ENCODE measurements at regions not wholly inside any gene's neighbourhood (a gene's known extent, or its start where the extent isn't known, plus 50 kb on each side); places are given as distances from the start of the nearest gene placed in this dataset.

DNA sequence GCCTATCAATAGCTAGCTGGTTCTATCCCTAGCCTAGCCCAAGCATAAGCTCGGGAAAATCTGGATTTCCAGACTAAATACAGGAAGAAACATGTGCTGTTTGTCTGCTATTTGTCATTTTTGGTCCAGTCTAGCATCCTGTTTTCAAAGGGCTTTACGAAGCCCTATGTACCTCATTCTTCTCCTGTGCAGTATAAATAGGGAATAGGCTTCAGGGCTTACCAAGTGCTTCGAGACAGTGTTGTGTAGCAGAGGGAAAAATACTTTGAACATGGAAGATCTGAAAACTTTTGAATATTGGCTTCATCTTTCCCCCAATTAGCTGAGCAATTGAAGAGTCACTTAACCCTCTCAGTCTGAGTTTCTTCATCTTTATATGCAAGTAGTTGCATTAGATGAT, 679.8 kb downstream of the TDRD15 start:
- POLR2A ChIA-PET, result no interaction called here
- CTCF ChIA-PET, result no interaction called here
- TF ChIP-seq, protein P1, sequence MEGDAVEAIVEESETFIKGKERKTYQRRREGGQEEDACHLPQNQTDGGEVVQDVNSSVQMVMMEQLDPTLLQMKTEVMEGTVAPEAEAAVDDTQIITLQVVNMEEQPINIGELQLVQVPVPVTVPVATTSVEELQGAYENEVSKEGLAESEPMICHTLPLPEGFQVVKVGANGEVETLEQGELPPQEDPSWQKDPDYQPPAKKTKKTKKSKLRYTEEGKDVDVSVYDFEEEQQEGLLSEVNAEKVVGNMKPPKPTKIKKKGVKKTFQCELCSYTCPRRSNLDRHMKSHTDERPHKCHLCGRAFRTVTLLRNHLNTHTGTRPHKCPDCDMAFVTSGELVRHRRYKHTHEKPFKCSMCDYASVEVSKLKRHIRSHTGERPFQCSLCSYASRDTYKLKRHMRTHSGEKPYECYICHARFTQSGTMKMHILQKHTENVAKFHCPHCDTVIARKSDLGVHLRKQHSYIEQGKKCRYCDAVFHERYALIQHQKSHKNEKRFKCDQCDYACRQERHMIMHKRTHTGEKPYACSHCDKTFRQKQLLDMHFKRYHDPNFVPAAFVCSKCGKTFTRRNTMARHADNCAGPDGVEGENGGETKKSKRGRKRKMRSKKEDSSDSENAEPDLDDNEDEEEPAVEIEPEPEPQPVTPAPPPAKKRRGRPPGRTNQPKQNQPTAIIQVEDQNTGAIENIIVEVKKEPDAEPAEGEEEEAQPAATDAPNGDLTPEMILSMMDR (IDR thresholded peaks at IDR 0.05; ENCODE audit: insufficient read depth, low read length, missing control alignments), result no peak

DNA sequence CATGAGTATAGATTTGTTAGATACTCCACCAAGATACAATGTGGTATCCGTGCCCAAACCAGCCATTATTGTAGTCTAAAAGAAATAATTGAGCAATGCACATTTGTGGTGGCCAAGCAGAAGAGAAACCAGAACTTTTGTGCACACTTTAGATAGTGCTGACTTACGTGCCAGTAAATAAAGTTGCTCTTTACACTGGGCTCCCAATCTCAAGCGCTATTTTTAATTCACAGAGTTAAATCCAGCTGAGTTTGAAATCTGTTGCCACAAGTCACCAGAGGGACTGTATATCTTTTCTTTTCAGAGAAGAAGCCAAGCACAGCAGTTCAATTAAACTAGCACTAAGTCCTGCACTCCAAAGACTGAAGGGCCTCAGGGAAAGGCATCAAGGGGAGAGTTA, 680.4 kb downstream of the TDRD15 start:
- ChIA-PET CTCF (no interaction called here), POLR2A (no interaction called here)

More for the DNA sequence above, 679.8 kb downstream of the TDRD15 start:
- DNase-seq (ENCODE audit: low read depth, low spot score), result no peak
- no peak overlapping the region for H3K4me3 ChIP-seq (ENCODE audit: low read depth, low read length)

DNA sequence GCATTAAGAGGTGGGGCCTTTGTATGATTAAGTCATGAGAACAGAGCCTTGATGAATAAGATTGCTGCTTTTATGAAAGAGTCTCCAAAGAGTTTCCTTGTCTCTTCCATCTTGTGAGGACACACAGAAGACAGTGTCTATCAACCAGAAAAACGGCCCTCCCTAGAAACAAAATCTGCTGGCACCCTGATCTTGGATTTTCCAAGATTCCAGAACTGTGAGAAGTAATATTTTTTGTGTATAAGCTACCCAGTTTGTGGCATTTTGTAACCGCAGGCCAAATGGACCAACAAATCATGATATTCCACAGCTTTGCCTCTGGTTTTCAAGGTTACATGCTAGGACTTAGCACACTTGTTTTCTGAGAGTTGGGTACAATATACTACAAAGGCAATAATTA, 687.8 kb downstream of the TDRD15 start:
- POLR2A ChIA-PET, result no interaction called here
- H3K4me3 ChIP-seq (ENCODE audit: low read depth, low read length), result no peak overlapping the region
- no peak for DNase-seq (ENCODE audit: low read depth, low spot score)
- TF ChIP-seq, protein P1 (IDR thresholded peaks at IDR 0.05; ENCODE audit: insufficient read depth, low read length, missing control alignments), result no peak
- CTCF ChIA-PET, result no interaction called here

More for the DNA sequence above, 680.4 kb downstream of the TDRD15 start:
- H3K4me3 ChIP-seq (ENCODE audit: low read depth, low read length), result no peak overlapping the region
- no peak for DNase-seq (ENCODE audit: low read depth, low spot score)
- TF ChIP-seq, protein P1 (IDR thresholded peaks at IDR 0.05; ENCODE audit: insufficient read depth, low read length, missing control alignments), result no peak

DNA sequence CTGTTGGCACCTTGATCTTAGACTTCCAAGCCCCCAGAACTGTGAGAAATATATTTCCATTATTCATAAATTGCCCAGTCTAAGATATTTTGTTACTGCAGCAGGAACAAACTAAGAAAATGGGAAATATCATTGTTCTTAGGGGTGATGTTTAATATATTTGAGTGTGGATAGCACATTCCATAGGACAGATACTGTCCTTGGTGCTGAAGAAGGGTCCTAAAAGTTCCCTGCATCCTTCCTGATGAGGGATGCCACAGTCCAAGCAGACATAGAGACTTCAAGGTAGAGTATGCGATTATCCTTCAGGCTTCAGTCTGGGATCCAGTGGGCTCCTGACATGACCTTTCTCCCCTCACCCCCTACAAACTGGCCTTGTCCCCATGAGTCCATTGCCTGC, 689.0 kb downstream of the TDRD15 start:
- CTCF ChIA-PET, result no interaction called here
- POLR2A ChIA-PET, result no interaction called here
- H3K4me3 ChIP-seq (ENCODE audit: low read depth, low read length), result no peak overlapping the region
- TF ChIP-seq, protein P1 (IDR thresholded peaks at IDR 0.05; ENCODE audit: insufficient read depth, low read length, missing control alignments), result no peak
- DNase-seq (ENCODE audit: low read depth, low spot score), result no peak

DNA sequence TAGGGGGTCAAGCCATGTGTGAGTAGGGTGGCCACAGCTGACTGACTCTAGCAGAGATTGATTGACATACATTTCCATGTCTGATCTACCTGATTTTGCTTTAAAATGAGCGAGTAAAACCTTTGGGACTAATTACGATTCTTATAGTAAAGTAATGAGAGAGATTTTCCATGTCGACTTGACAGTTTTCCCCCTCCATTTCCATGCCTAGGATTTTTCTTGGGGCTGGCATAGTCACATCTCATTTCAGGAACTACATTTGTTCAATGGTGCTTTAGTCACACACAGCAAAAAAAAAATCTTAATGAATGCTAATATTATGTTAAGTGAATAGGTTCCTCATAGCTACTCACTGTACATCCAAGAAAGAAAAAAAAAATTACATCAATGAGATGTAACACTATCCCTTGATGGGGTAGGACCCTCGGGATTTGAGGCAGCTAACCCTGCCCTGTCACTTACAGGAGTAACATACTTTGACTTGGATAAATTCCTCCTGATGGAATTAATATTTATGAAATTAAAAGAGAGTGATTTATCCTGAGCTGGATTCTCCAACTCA, 690.9 kb downstream of the TDRD15 start:
- no peak overlapping the region for H3K4me3 ChIP-seq (ENCODE audit: low read depth, low read length)
- ChIA-PET CTCF (no interaction called here), POLR2A (no interaction called here)
- TF ChIP-seq, protein P1 (IDR thresholded peaks at IDR 0.05; ENCODE audit: insufficient read depth, low read length, missing control alignments), result no peak
- no peak for DNase-seq (ENCODE audit: low read depth, low spot score)

DNA sequence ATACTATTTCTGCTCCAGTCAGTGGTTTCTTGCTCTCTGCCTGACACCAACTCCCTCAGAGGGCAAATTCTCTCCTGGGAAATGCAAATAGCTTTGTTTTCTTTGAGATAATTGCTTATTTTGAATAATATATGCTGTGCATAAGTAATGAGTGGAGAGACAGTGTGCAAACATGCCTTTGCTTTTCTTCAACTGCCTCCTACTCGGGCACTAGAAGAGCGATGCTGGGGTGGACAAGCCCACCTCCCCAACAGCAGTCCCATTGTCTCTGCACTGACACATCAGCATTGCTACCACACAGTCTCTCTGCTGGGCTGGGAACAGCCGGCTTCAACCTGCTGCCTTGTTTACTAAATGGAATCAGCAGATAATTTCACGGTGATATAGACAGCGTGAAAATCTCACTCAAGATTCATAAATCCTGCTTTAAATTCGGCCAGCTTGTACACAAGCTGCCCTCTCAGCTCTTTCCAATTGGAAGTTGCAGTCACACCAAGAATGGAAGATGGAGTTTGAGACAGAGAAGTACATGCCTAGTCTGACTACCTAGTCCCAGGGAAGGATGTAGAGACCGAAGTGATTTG, 694.5 kb downstream of the TDRD15 start:
- TF ChIP-seq, protein P1 (IDR thresholded peaks at IDR 0.05; ENCODE audit: insufficient read depth, low read length, missing control alignments), result no peak
- DNase-seq (ENCODE audit: low read depth, low spot score), result no peak
- POLR2A ChIA-PET, result no interaction called here
- CTCF ChIA-PET, result no interaction called here
- H3K4me3 ChIP-seq (ENCODE audit: low read depth, low read length), result no peak overlapping the region

Measured in AG04449 (cell line).